Right cardiac atrium (tissue), 5 donors: ENCODE measurements at regions not wholly inside any gene's neighbourhood (a gene's known extent, or its start where the extent isn't known, plus 50 kb on each side); places are given as distances from the start of the nearest gene placed in this dataset.
"Not testable (repeated sequence)": the region's sequence is repeated elsewhere in the genome, so short reads cannot be mapped to it uniquely, and the experiment has no call there.

Experiments
- ATAC-seq, 2 donors: fragments of 200-7000 bp; cut with Tn5 transposase; one replicate each; pipeline versions ENCODE4 v1.8.0 to v1.9.1; 2020; ENCODE audit warnings: moderate library complexity in 2 of 2, mild to moderate bottlenecking in 1 of 2
- DNase-seq, 3 donors: peaks; one replicate each; pipeline ENCODE4 v3.0.0-alpha.2; 2020
- H3K27ac ChIP-seq: one replicate; pipeline ENCODE4 v1.5.1; 2013; ENCODE audit warnings: mild to moderate bottlenecking, low read length, control low read depth, moderate library complexity
- H3K27me3 ChIP-seq: one replicate; pipeline ENCODE4 v1.6.1; 2013; ENCODE audit not compliant: control insufficient read depth, insufficient read depth
- H3K4me1 ChIP-seq: one replicate; pipeline ENCODE4 v1.6.1; 2013; ENCODE audit warnings: low read length; ENCODE audit not compliant: control insufficient read depth, insufficient read depth
- H3K4me3 ChIP-seq: one replicate; pipeline ENCODE4 v1.5.1; 2013; ENCODE audit warnings: low read length, control low read depth
- H3K9me3 ChIP-seq: one replicate; pipeline ENCODE4 v1.6.1; 2013; ENCODE audit warnings: low read length; ENCODE audit not compliant: control insufficient read depth
- WGBS: extraction: QIAGEN DNeasy Blood & Tissue Kit; methylation state at CpG from one replicate; pipeline ENCODE4 v1.1.7; 2013; 5-methylcytosine and 5-hydroxymethylcytosine counted together
- intact Hi-C, 4 donors: fragments of 100-400 bp; cut with DNase I; formaldehyde crosslinking; loops; one replicate each; pipeline versions ENCODE4 v1.11.0 to v1.14.0; 2022 to 2023
- donor health status: healthy with polysubstance abuse.
- donor health status: DM: no; HTN: yes; CAD: no.
- donor health status: DM: no; HTN: no; CAD: no.
- donor health status: DM: no; HTN: yes; CAD: no; lungs with severe emphysema.
- donor health status: DM: yes; HTN: yes; CAD: no.

DNA sequence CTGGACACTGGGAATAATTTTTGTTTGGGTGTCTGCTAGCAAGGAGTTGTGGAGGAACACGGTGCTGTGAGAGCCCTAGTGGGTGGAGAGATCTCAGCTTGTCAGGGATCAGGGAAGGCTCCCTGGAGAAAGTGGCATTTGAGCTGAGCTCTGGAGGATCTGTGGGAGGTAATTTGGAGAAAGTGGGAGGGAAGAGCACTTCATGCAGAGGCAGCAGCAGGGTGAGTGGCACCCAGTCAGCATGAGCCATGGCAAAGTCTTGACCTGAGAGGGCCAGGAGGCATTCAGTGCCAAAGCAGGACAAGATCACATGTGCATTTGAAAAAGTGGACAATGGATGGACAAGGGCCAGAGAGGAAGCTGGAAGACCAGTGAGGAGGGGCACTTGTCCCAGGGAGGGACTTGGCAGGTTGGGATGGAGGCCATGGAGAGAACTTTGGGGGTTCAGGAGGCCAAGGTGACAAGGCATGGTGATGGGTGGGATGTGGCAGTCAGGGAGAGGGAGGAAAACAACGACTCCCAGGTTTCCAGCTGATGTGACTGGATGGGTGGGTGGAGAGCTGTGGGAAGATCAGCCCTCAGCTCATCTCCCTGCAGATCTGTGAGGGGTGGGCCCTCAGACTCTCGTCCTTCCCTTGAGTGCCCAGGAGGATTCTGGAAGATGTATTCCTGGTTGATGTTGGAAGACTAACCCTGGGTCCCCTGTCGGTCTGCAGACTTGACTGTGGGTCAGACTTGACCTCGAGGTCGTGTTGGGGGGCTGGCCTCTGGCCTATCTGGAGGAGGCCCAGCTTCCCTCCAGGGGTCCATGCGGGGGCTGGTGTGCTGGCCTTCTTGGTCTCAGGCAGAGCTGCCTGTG lies 68.9 kb upstream of the PITX1 start:
- WGBS: 72% methylated on average over 7 of the region's 7 CpGs
- DNase-seq: no peak
- intact Hi-C loops: no loop called here

DNA sequence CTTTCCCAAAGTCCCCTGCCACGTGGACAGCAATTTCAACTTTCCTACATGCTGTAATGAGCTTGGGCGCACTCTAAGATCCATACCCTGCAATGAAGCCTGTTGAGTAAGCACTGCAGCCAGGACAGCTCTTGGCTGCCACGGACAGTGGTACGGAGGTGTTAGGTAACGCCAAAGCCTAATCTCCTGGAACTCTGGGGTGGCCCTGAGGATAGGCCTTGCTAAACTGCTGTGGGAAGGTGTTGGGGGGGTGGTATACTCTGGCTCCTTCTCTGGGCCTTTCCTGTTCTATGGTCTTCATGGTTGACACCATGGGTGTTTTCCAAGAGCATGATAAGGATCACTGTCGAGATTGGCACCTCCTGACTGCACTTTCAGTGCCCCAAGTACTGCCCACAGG lies 66.4 kb upstream of the PITX1 start:
- H3K4me1 ChIP-seq: no peaks in the 10 kb centered on the region
- intact Hi-C loops: no loop called here
- no peak overlapping the region for H3K27ac ChIP-seq
- DNase-seq (no peak), ATAC-seq (no peak)
- no peak overlapping the region for H3K4me3 ChIP-seq
- H3K27me3 ChIP-seq: no peaks in the 10 kb centered on the region
- 71% methylated on average over 6 of the region's 6 CpGs for WGBS
- no peaks in the 10 kb centered on the region for H3K9me3 ChIP-seq

More for the DNA sequence above, 68.9 kb upstream of the PITX1 start:
- no peak overlapping the region for H3K27ac ChIP-seq
- H3K4me3 ChIP-seq: no peak overlapping the region
- no peaks in the 10 kb centered on the region for H3K4me1 ChIP-seq
- ATAC-seq: no peak
- H3K9me3 ChIP-seq: no peaks in the 10 kb centered on the region
- no peaks in the 10 kb centered on the region for H3K27me3 ChIP-seq

DNA sequence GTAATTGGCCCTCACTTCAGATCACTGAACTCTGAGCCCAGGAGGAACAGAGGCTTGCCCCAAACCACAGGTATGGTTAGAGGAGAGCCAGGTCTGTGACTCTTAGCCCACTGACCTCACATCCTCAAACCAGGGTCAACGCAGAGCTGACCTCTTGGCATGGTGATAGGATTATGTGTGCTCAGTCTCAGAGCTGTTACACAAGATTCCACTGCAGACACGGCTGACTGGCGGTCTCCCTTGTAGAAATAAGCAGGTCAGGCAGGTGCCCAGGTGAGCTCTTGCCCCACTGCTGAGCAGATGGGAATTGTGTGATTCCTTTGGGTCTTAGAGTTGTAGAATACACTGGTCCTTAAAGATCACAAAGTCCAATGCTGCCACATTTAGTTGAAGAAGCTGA lies 66.0 kb upstream of the PITX1 start:
- intact Hi-C loops: no loop called here
- ATAC-seq (no peak), DNase-seq (no peak)
- WGBS: 90% methylated on average over 3 of the region's 3 CpGs
- no peaks in the 10 kb centered on the region for H3K9me3 ChIP-seq
- no peak overlapping the region for H3K27ac ChIP-seq
- H3K27me3 ChIP-seq: no peaks in the 10 kb centered on the region
- no peaks in the 10 kb centered on the region for H3K4me1 ChIP-seq
- H3K4me3 ChIP-seq: no peak overlapping the region

DNA sequence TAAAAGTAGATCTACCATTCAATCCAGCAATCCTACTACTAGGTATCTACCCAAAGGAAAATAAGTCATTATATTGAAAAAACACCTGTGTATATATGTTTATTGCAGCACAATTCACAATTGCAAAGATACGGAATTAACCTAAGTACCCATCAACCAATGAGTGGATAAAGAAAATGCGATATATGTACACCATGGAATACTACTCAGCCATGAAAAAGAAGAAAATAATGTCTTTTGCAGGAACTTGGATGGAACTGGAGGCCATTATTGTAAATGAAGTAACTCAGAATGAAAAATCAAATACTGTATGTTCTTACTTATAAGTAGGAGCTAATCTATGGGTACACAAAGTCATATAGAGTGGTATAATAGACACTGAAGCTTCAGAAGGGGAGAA lies 63.4 kb upstream of the PITX1 start:
- intact Hi-C loops: no loop called here
- DNase-seq (no peak), ATAC-seq (no peak)
- H3K4me1 ChIP-seq: no peaks in the 10 kb centered on the region
- H3K27ac ChIP-seq: no peak overlapping the region
- H3K9me3 ChIP-seq: no peaks in the 10 kb centered on the region
- no peaks in the 10 kb centered on the region for H3K27me3 ChIP-seq
- 88% methylated on average over 2 of the region's 2 CpGs for WGBS
- no peak overlapping the region for H3K4me3 ChIP-seq

DNA sequence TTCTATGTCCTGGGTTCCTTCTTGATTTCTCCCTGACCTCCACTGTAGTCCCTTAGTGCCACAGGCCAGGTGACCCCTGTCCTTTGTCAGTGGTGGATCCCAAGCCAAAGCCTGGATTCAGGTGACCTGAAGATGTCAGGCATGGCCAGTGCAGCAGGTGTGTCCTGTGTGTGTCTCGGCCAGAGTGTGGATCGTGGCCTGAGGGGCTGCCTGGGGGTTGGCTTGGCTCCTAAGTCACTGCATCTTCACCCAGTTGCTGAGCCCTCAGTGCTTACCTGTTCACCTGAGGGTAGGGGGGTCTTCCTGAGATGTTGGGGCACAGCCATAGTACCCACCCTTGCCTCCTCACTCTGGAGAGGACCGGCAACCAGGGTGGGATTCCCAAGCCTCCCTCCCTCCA lies 61.8 kb upstream of the PITX1 start:
- DNase-seq: no peak
- Histone ChIP-seq H3K27ac (no peak overlapping the region), H3K9me3 (no peaks in the 10 kb centered on the region), H3K27me3 (no peaks in the 10 kb centered on the region), H3K4me1 (no peaks in the 10 kb centered on the region), H3K4me3 (no peak overlapping the region)
- intact Hi-C loops: no loop called here
- 88% methylated on average over 3 of the region's 3 CpGs for WGBS
- no peak for ATAC-seq

DNA sequence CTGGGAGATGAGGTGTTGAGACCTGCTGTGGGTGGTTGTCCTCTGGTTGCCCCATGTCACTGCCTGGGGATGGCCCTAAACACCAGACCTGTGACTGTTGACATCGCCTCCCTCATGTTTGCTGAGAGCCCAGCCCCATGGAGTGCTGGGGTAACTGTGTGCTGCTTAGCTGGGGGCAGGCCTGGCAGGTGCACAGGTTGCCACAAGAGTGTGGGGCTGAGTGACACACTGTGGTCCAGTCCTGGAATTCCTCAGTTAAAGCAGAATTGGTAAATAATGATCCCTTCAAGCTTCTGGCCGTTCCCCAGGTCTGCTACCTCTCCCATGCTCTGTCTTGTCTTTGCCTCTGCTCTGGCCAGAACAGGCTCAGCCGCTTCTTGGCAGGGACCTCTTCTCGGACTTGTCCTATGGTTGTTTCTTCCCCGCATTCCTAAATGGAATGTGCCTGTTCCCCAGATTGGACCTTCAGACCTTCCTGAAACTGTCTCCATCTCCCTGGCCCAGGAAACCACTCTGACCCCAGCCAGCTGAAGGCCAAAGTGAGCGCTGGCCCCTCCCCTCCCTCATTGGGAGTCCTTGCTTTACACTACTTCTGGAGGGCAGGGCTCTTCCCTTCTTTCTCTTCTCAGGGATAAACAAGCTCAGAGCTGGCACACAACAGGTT lies 61.2 kb upstream of the PITX1 start:
- H3K27me3 ChIP-seq: no peaks in the 10 kb centered on the region
- no peak for ATAC-seq
- intact Hi-C loops: no loop called here
- DNase-seq: no peak
- no peak overlapping the region for H3K27ac ChIP-seq
- H3K4me3 ChIP-seq: no peak overlapping the region
- WGBS: 77% methylated on average over 6 of the region's 6 CpGs
- no peaks in the 10 kb centered on the region for H3K9me3 ChIP-seq
- no peaks in the 10 kb centered on the region for H3K4me1 ChIP-seq

DNA sequence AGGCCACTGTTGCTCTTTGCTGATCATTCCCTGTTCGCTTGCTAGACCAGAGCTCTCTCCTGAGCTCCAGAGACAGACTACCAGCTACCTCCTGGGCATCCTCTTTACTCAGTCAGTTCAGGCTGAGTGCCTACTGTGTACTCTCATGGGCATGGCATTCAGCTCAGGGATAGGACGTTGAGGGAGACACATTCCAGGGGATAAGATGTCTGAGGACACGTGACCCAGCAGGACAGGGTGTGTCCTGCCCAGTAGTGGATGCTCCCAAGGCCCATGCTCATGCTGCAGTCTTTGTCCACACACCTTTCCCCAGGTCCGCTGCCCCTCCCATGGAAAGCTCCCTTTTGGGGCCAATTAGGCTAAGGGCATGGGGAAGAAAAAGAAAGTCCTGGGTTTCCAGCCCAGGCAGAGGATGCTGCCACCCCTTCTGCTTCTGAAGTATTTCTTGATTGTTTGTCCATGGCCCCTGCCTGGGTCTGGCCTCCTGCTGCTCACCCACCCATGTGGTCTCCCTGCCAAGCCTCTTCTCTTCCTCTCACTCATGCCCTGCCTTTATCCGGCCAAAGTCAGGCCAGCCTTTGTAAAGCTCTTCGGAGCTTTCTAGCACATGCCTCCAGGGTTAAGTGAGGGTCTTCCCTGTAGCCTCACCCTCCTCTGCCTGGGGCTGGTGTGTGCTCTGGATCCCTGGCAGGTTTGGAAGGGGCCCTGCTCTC lies 60.5 kb upstream of the PITX1 start:
- ATAC-seq: no peak
- intact Hi-C loops: no loop called here

DNA sequence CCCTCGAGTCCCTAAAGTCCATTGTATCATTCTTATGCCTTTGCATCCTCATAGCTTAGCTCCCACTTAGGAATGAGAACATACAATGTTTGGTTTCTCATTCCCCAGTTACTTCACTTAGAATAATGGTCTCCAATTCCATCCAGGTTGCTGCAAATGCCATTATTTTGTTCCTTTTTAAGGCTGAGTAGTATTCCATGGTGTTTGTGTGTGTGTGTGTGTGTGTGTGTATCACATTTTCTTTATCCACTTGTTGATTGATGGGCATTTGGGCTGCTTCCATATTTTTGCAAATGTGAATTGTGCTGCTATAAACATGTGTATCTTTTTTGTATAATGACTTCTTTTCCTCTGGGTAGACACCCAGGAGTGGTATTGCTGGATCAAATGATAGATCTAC lies 59.5 kb upstream of the PITX1 start:
- DNase-seq, H3K4me3 ChIP-seq, H3K27ac ChIP-seq, ATAC-seq, intact Hi-C loops, H3K4me1 ChIP-seq, H3K9me3 ChIP-seq, H3K27me3 ChIP-seq: not testable (repeated sequence)
- 75% methylated on average over 1 of the region's 1 CpG for WGBS

More for the DNA sequence above, 60.5 kb upstream of the PITX1 start:
- DNase-seq: no peak
- H3K27me3 ChIP-seq: no peaks in the 10 kb centered on the region
- no peak overlapping the region for H3K27ac ChIP-seq
- H3K4me3 ChIP-seq: no peak overlapping the region
- WGBS: 77% methylated on average over 6 of the region's 6 CpGs
- H3K4me1 ChIP-seq: no peaks in the 10 kb centered on the region
- H3K9me3 ChIP-seq: no peaks in the 10 kb centered on the region

DNA sequence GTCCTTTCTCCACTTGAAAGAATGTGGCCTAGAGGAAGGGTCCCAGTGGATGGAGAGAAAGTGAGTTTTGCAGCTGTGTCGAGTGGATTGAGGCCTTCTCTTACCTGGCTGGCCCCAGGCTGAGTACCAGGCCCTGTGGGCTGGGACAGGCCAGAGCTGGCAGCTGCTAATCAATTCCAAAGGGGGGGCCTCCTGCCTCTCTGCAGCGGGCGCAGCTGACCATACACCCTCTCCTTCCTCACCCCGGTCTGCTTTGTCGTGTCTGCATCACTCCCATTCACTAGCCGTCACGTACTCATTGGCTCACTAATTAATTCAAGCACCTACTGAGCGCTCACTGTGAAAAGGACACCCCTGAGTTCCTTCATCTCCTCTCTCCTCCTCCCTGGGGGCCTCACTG lies 58.4 kb upstream of the PITX1 start:
- intact Hi-C loops: no loop called here
- ATAC-seq: no peak
- Histone ChIP-seq H3K27ac (no peak overlapping the region), H3K9me3 (no peaks in the 10 kb centered on the region), H3K4me1 (no peaks in the 10 kb centered on the region), H3K27me3 (no peaks in the 10 kb centered on the region), H3K4me3 (no peak overlapping the region)
- DNase-seq: no peak
- WGBS: 74% methylated on average over 8 of the region's 8 CpGs

DNA sequence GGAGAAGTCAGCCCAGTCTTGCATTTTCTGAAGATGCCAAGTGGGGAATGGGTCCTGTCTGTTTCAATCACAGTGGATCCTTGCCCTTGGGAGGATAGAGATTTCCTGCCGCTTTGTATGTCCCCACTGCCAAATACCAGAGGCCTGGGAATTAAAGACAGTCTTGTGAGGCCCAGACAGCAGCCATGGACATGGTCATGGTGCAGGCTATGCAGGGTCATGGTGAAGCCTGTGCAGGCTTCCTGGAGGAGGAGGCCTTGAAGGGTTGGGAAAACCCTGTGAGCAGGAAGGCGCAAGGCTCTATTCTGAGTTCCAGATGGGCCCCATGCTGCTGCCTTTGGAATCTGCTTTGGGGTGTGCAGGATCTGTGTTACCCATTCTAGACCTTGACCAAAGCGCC lies 57.3 kb upstream of the PITX1 start:
- Histone ChIP-seq H3K4me3 (no peak overlapping the region), H3K4me1 (no peaks in the 10 kb centered on the region), H3K9me3 (no peaks in the 10 kb centered on the region), H3K27me3 (no peaks in the 10 kb centered on the region), H3K27ac (no peak overlapping the region)
- 93% methylated on average over 3 of the region's 3 CpGs for WGBS
- DNase-seq: no peak
- intact Hi-C loops: no loop called here
- no peak for ATAC-seq

DNA sequence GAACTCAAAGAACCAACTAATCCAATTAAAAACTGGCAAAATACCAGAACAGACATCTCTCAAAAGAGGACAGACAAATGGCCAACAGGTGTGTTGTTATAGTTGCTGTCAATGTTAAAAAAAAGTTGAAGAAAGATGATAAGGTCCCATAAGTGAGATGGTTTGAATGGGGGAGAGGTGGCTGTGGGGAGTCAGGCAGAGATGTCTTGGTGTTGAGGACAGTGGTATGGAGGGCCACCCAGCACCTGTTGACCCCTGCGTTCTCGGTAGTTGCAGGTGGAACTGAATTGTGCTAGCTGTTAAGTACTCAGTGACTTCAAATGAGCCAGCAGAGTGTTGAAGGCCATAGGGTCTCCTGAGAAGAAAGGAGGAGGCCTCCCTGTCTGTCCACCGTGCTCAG lies 55.9 kb upstream of the PITX1 start:
- ATAC-seq (no peak), DNase-seq (no peak)
- WGBS: 86% methylated on average over 3 of the region's 3 CpGs
- no peak overlapping the region for H3K4me3 ChIP-seq
- intact Hi-C loops: no loop called here
- H3K9me3 ChIP-seq: no peaks in the 10 kb centered on the region
- no peak overlapping the region for H3K27ac ChIP-seq
- H3K4me1 ChIP-seq: no peaks in the 10 kb centered on the region
- no peaks in the 10 kb centered on the region for H3K27me3 ChIP-seq
